ENCODE measurements at regions not wholly inside any gene's neighbourhood (a gene's known extent, or its start where the extent isn't known, plus 50 kb on each side); places are given as distances from the start of the nearest gene placed in this dataset.

DNA sequence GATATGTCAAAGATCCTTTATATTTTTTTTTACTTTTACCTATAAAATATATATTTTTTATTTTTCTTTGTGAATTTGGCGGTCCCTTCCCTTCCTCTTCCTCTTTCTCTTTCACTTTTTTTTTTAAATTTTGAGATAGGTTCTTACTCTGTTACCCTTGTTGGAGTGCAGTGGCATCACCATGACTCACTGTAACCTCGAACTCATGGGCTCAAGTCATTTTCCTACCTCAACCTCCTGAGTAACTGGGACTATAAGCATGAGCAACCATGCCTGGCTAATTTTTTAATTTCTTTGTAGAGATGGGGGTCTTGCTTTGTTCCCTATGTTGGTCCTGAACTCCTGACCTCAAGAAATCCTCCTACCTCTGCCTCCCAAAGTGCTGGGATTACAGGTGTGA lies 258.0 kb upstream of the CLINT1 start:
- Histone ChIP-seq H3K27me3 (ENCODE audit: control insufficient read depth, insufficient read depth, low read length, poor library complexity, severe bottlenecking) (no peaks in the 10 kb centered on the region), H3K27ac (ENCODE audit: insufficient read depth, low read depth, low read length, poor library complexity, severe bottlenecking) (no peak overlapping the region), H3K4me1 (ENCODE audit: control insufficient read depth, insufficient read depth, low read length) (no peaks in the 10 kb centered on the region), H3K4me3 (ENCODE audit: insufficient read depth, low read depth, low read length) (no peak overlapping the region), H3K36me3 (ENCODE audit: control insufficient read depth, insufficient read depth, low read length) (no peaks in the 10 kb centered on the region), H3K9me3 (ENCODE audit: control insufficient read depth, low read length) (no peaks in the 10 kb centered on the region)
- WGBS, 2 experiments: 92 to 95% methylated on average over 1 to 2 of the region's 2 CpGs

DNA sequence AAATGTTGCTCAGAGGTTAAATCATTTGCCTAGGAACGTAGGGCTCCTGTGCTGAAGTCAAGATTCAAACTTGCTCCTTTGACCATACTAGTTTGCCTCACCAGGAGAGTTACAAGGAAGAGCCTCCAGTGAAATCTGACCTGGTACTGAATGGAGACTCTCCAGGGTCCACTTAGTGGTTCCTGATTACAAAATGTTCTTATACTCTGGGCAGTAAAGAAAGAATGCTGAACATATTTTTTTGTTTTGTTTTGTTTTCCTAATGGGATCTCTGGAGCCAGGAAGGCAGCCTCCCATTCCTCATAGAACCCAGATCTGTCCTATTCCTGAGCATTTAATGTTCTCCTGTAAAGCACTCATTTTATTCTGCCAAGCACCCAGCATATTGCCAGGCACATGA lies 256.5 kb upstream of the CLINT1 start:
- Histone ChIP-seq H3K27ac (ENCODE audit: insufficient read depth, low read depth, low read length, poor library complexity, severe bottlenecking) (no peak overlapping the region), H3K36me3 (ENCODE audit: control insufficient read depth, insufficient read depth, low read length) (no peaks in the 10 kb centered on the region), H3K4me1 (ENCODE audit: control insufficient read depth, insufficient read depth, low read length) (no peaks in the 10 kb centered on the region), H3K27me3 (ENCODE audit: control insufficient read depth, insufficient read depth, low read length, poor library complexity, severe bottlenecking) (no peaks in the 10 kb centered on the region), H3K9me3 (ENCODE audit: control insufficient read depth, low read length) (no peaks in the 10 kb centered on the region), H3K4me3 (ENCODE audit: insufficient read depth, low read depth, low read length) (no peak overlapping the region)
- 85 to 93% methylated on average over 1 of the region's 1 CpG for WGBS, 2 experiments

- no peaks in the 10 kb centered on the region for H3K36me3 ChIP-seq (ENCODE audit: control insufficient read depth, insufficient read depth, low read length)
- no peaks in the 10 kb centered on the region for H3K9me3 ChIP-seq (ENCODE audit: control insufficient read depth, low read length)
- H3K27me3 ChIP-seq (ENCODE audit: control insufficient read depth, insufficient read depth, low read length, poor library complexity, severe bottlenecking): no peaks in the 10 kb centered on the region
- 93% methylated on average over 3 of the region's 3 CpGs for WGBS, 2 experiments
- no peaks in the 10 kb centered on the region for H3K4me1 ChIP-seq (ENCODE audit: control insufficient read depth, insufficient read depth, low read length)
- no peak overlapping the region for H3K4me3 ChIP-seq (ENCODE audit: insufficient read depth, low read depth, low read length)
- no peak overlapping the region for H3K27ac ChIP-seq (ENCODE audit: insufficient read depth, low read depth, low read length, poor library complexity, severe bottlenecking)
Observed at GRCh38 chr5:158108177-158108576, 249.2 kb upstream of the CLINT1 start.

DNA sequence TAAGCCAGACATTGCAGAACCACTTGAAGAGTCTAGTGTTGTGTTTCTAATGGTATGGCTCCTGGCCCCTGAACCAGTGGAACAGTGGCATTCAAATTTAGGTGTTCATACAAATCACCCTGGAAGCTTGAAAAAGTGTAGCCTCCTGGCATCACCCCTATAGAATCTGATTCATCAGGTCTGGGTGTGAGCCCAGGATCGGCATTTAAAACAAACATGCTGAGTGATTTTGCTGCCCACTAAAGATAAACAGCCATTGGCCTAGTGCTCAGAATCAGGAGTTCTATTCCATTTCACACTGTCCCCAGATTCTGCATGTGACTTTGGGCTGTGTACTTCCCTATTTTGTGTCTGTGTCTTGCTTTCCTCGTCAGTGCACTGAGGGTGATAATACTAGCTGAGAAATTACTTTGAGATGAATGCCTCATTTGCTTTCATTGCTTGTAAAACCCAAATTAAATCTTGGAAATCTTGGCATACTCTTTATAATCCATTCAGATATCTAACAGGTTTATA lies 241.5 kb upstream of the CLINT1 start:
- Histone ChIP-seq H3K4me1 (ENCODE audit: control insufficient read depth, insufficient read depth, low read length) (no peaks in the 10 kb centered on the region), H3K27ac (ENCODE audit: insufficient read depth, low read depth, low read length, poor library complexity, severe bottlenecking) (no peak overlapping the region), H3K36me3 (ENCODE audit: control insufficient read depth, insufficient read depth, low read length) (no peaks in the 10 kb centered on the region), H3K9me3 (ENCODE audit: control insufficient read depth, low read length) (no peaks in the 10 kb centered on the region), H3K4me3 (ENCODE audit: insufficient read depth, low read depth, low read length) (no peak overlapping the region), H3K27me3 (ENCODE audit: control insufficient read depth, insufficient read depth, low read length, poor library complexity, severe bottlenecking) (no peaks in the 10 kb centered on the region)
- WGBS, 2 experiments: 94 to 98% methylated on average over 2 of the region's 2 CpGs

GRCh38 chr5:158099571-158100105 lies 240.7 kb upstream of the CLINT1 start:
- no peaks in the 10 kb centered on the region for H3K4me1 ChIP-seq (ENCODE audit: control insufficient read depth, insufficient read depth, low read length)
- no peaks in the 10 kb centered on the region for H3K36me3 ChIP-seq (ENCODE audit: control insufficient read depth, insufficient read depth, low read length)
- no peaks in the 10 kb centered on the region for H3K27me3 ChIP-seq (ENCODE audit: control insufficient read depth, insufficient read depth, low read length, poor library complexity, severe bottlenecking)
- WGBS, 2 experiments: 84 to 90% methylated on average over 10 to 11 of the region's 12 CpGs
- H3K4me3 ChIP-seq (ENCODE audit: insufficient read depth, low read depth, low read length): no peak overlapping the region
- no peak overlapping the region for H3K27ac ChIP-seq (ENCODE audit: insufficient read depth, low read depth, low read length, poor library complexity, severe bottlenecking)
- H3K9me3 ChIP-seq (ENCODE audit: control insufficient read depth, low read length): no peaks in the 10 kb centered on the region

DNA sequence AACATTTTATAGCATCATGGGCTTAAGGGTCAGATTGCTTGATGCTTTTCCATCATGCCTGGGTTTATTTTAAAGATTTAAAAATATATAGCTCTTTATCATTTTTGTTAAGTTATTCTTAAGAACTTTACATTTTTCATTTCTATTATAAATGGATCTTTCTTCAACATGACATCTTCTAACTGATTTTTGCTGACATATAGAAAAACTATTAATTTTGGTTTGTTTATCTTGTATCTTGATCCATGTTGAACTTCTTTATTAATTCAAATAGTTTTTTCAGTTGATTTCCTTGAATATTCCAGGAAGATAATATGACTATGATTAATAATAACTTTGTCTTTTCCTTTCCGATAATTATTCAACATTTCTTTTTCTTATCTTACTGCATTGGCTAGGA lies 237.9 kb upstream of the CLINT1 start:
- Histone ChIP-seq H3K4me3 (ENCODE audit: insufficient read depth, low read depth, low read length) (no peak overlapping the region), H3K4me1 (ENCODE audit: control insufficient read depth, insufficient read depth, low read length) (no peaks in the 10 kb centered on the region), H3K9me3 (ENCODE audit: control insufficient read depth, low read length) (no peaks in the 10 kb centered on the region), H3K27me3 (ENCODE audit: control insufficient read depth, insufficient read depth, low read length, poor library complexity, severe bottlenecking) (no peaks in the 10 kb centered on the region), H3K27ac (ENCODE audit: insufficient read depth, low read depth, low read length, poor library complexity, severe bottlenecking) (no peak overlapping the region), H3K36me3 (ENCODE audit: control insufficient read depth, insufficient read depth, low read length) (no peaks in the 10 kb centered on the region)
- 100% methylated on average over 1 of the region's 1 CpG for WGBS, 2 experiments

GRCh38 chr5:158086856-158087255 lies 227.9 kb upstream of the CLINT1 start:
- no peaks in the 10 kb centered on the region for H3K27me3 ChIP-seq (ENCODE audit: control insufficient read depth, insufficient read depth, low read length, poor library complexity, severe bottlenecking)
- H3K27ac ChIP-seq (ENCODE audit: insufficient read depth, low read depth, low read length, poor library complexity, severe bottlenecking): no peak overlapping the region
- 60 to 63% methylated on average over 3 of the region's 3 CpGs for whole genome bisulfite sequencing, 2 experiments
- no peaks in the 10 kb centered on the region for H3K4me1 ChIP-seq (ENCODE audit: control insufficient read depth, insufficient read depth, low read length)
- no peaks in the 10 kb centered on the region for H3K9me3 ChIP-seq (ENCODE audit: control insufficient read depth, low read length)
- no peaks in the 10 kb centered on the region for H3K36me3 ChIP-seq (ENCODE audit: control insufficient read depth, insufficient read depth, low read length)
- H3K4me3 ChIP-seq (ENCODE audit: insufficient read depth, low read depth, low read length): no peak overlapping the region

DNA sequence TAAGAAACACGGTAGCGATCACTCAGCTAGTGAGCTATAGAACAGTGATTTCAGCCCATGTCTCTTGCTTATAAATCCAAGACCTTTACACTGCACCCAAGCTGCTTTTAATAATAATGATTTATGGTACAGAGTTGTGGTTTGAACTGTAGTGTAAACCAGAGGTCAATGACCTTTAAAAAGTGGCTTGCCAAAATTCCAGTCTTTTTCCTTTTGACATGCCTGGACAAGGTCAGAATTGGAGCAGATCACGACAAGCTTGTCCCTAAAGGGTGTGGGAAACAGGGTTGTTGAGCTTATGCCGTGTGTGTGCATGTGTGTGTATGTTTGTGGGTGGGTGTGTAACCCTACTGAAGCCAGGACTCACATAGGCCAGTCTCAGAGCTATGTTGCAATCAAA lies 225.3 kb upstream of the CLINT1 start:
- no peaks in the 10 kb centered on the region for H3K27me3 ChIP-seq (ENCODE audit: control insufficient read depth, insufficient read depth, low read length, poor library complexity, severe bottlenecking)
- no peak overlapping the region for H3K4me3 ChIP-seq (ENCODE audit: insufficient read depth, low read depth, low read length)
- H3K4me1 ChIP-seq (ENCODE audit: control insufficient read depth, insufficient read depth, low read length): peaks cover 5% of the 10 kb centered on the region

DNA sequence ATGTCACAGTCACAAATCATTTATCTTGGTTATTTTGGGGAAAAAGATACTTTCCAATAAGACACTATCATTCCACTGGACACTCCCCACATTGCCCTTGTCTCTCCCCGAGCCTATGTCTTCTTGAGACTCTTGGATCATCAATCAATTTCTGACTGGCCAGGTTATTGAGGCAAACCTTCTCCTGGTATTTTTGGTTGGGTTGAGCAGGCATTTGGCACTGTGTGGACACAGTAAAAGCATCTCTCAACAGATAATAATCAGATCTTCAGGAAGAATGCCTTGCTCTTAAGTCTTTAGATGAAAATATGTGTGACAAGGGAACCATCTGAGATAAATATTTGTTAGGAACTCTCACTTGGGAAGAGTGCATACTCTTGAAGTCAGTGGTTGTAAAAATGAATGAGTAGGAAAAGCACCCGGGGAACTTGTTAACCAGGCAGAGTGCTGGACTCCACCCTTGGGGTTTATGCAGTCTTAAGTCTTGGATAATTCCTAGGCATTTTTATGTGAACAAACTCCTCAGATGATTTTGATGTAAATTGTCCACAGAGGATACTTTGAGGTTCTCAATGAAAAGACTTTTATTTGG lies 223.8 kb upstream of the CLINT1 start:
- no peaks in the 10 kb centered on the region for H3K9me3 ChIP-seq (ENCODE audit: control insufficient read depth, low read length)
- no peak overlapping the region for H3K27ac ChIP-seq (ENCODE audit: insufficient read depth, low read depth, low read length, poor library complexity, severe bottlenecking)
- no peaks in the 10 kb centered on the region for H3K36me3 ChIP-seq (ENCODE audit: control insufficient read depth, insufficient read depth, low read length)
- 93 to 94% methylated on average over 2 of the region's 2 CpGs for WGBS, 2 experiments
- H3K27me3 ChIP-seq (ENCODE audit: control insufficient read depth, insufficient read depth, low read length, poor library complexity, severe bottlenecking): no peaks in the 10 kb centered on the region
- no peak overlapping the region for H3K4me3 ChIP-seq (ENCODE audit: insufficient read depth, low read depth, low read length)
- peaks cover 5% of the 10 kb centered on the region for H3K4me1 ChIP-seq (ENCODE audit: control insufficient read depth, insufficient read depth, low read length)

More for the DNA sequence above, 225.3 kb upstream of the CLINT1 start:
- Histone ChIP-seq H3K27ac (ENCODE audit: insufficient read depth, low read depth, low read length, poor library complexity, severe bottlenecking) (no peak overlapping the region), H3K36me3 (ENCODE audit: control insufficient read depth, insufficient read depth, low read length) (no peaks in the 10 kb centered on the region), H3K9me3 (ENCODE audit: control insufficient read depth, low read length) (no peaks in the 10 kb centered on the region)
- 77 to 86% methylated on average over 4 of the region's 4 CpGs for WGBS, 2 experiments

GRCh38 chr5:158080112-158080511 lies 221.2 kb upstream of the CLINT1 start:
- no peaks in the 10 kb centered on the region for H3K9me3 ChIP-seq (ENCODE audit: control insufficient read depth, low read length)
- no peak overlapping the region for H3K27ac ChIP-seq (ENCODE audit: insufficient read depth, low read depth, low read length, poor library complexity, severe bottlenecking)
- no peaks in the 10 kb centered on the region for H3K27me3 ChIP-seq (ENCODE audit: control insufficient read depth, insufficient read depth, low read length, poor library complexity, severe bottlenecking)
- peaks cover 5% of the 10 kb centered on the region for H3K4me1 ChIP-seq (ENCODE audit: control insufficient read depth, insufficient read depth, low read length)
- no peaks in the 10 kb centered on the region for H3K36me3 ChIP-seq (ENCODE audit: control insufficient read depth, insufficient read depth, low read length)
- 39 to 52% methylated on average over 1 of the region's 1 CpG for WGBS, 2 experiments
- H3K4me3 ChIP-seq (ENCODE audit: insufficient read depth, low read depth, low read length): no peak overlapping the region

All from ectodermal cell (in vitro differentiated cells).